Ascending aorta (tissue), 2 donors: ENCODE measurements at regions not wholly inside any gene's neighbourhood (a gene's known extent, or its start where the extent isn't known, plus 50 kb on each side); places are given as distances from the start of the nearest gene placed in this dataset.
A peak's percentile ranks its signal among the peaks of the same experiment; 100 is the strongest.

Source experiments
- DNase-seq, 2 donors: peaks; one replicate each; pipeline ENCODE4 v3.0.0-alpha.2; 2019; ENCODE audit warnings: low spot score in 2 of 2
- H3K27ac ChIP-seq, 2 donors: fragments of 200-600 bp; sonication (generic); one replicate each; pipeline ENCODE4 v1.5.1; 2016 to 2017; ENCODE audit warnings: mild to moderate bottlenecking in 1 of 2
- H3K27me3 ChIP-seq: fragments of 200-600 bp; sonication (generic); one replicate; pipeline ENCODE4 v1.5.1; 2017
- H3K36me3 ChIP-seq, 2 donors: fragments of 200-600 bp; sonication (generic); one replicate each; pipeline ENCODE4 v1.5.1; 2016
- H3K4me1 ChIP-seq, 2 donors: fragments of 200-600 bp; sonication (generic); one replicate each; pipeline ENCODE4 v1.5.1; 2016 to 2017; ENCODE audit warnings: mild to moderate bottlenecking in 1 of 2
- H3K4me3 ChIP-seq, 2 donors: fragments of 200-600 bp; sonication (generic); one replicate each; pipeline ENCODE4 v1.5.1; 2016 to 2017; ENCODE audit warnings: mild to moderate bottlenecking in 1 of 2
- H3K9me3 ChIP-seq, 2 donors: fragments of 200-600 bp; sonication (generic); one replicate each; pipeline ENCODE4 v1.5.1; 2016
- intact Hi-C: fragments of 100-400 bp; cut with DNase I; formaldehyde crosslinking; loops from one replicate; pipeline ENCODE4 v1.15.1; 2023
- TF ChIP-seq, protein P1 (sequence below), 3 experiments: fragments of 200-600 bp in 2 of 3; fragments of 450-650 bp in 1 of 3; sonication (generic) in 2 of 3; IDR thresholded peaks; one replicate each; pipeline ENCODE4 v1.5.1; 2016 to 2019; ENCODE audit warnings: antibody characterized with exemption in 3 of 3, mild to moderate bottlenecking in 1 of 3, moderate library complexity in 1 of 3

DNA sequence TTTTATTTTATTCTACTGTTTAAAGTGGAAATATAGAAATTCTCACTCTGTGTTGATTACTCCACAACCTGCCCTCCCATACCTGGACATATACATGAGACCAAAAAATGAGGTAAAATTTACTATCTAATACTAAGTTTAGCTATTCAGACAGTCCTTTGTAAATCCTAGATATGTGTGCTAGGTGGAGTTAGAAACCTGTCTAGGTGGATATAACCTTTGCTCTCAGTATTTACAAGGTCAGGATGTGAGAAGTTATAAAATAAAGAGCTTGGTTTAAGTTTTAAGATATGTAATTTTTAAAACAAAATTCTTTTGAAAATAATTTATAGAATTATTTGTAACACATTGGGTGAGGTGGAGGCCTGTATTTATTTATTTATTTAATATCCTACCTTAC is 221.5 kb downstream of the PCDH7 start:
- H3K9me3 ChIP-seq: no peaks in the 10 kb centered on the region
- no peak overlapping the region for H3K4me3 ChIP-seq
- intact Hi-C loops: no loop called here
- peaks cover 4 to 19% of the 10 kb centered on the region in 2 donors for H3K4me1 ChIP-seq
- H3K27ac ChIP-seq: no peak overlapping the region
- H3K36me3 ChIP-seq: no peaks in the 10 kb centered on the region
- TF ChIP-seq, protein P1, sequence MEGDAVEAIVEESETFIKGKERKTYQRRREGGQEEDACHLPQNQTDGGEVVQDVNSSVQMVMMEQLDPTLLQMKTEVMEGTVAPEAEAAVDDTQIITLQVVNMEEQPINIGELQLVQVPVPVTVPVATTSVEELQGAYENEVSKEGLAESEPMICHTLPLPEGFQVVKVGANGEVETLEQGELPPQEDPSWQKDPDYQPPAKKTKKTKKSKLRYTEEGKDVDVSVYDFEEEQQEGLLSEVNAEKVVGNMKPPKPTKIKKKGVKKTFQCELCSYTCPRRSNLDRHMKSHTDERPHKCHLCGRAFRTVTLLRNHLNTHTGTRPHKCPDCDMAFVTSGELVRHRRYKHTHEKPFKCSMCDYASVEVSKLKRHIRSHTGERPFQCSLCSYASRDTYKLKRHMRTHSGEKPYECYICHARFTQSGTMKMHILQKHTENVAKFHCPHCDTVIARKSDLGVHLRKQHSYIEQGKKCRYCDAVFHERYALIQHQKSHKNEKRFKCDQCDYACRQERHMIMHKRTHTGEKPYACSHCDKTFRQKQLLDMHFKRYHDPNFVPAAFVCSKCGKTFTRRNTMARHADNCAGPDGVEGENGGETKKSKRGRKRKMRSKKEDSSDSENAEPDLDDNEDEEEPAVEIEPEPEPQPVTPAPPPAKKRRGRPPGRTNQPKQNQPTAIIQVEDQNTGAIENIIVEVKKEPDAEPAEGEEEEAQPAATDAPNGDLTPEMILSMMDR (IDR thresholded peaks at IDR 0.05): no peak
- DNase-seq: no peak
- no peaks in the 10 kb centered on the region for H3K27me3 ChIP-seq

DNA sequence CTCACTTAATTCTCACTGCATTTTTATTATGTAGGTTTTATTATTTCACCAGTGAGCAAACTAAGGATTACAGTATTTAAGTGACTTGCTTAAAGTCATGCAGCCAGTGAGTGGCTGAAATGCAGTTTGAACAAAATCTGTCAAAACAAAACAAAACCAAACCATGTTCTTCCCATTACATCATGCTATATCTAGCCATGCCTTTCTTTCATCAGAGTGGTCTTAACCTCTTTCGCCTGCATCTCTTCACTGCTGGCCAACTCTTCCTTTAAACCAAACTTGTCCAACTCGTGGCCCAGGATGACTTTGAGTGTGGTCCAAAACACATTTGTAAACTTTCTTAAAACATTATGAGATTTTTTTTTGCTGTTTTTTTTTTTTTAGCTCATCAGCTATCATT is 223.2 kb downstream of the PCDH7 start:
- TF ChIP-seq, protein P1 (IDR thresholded peaks at IDR 0.05): no peak
- peaks cover 4 to 19% of the 10 kb centered on the region in 2 donors for H3K4me1 ChIP-seq
- H3K27ac ChIP-seq: peak overlapping the region in 1 of 2 donors; percentile 32
- no peaks in the 10 kb centered on the region for H3K27me3 ChIP-seq
- no peak overlapping the region for H3K4me3 ChIP-seq
- H3K36me3 ChIP-seq: no peaks in the 10 kb centered on the region
- no peak for DNase-seq
- H3K9me3 ChIP-seq: no peaks in the 10 kb centered on the region
- intact Hi-C loops: no loop called here

DNA sequence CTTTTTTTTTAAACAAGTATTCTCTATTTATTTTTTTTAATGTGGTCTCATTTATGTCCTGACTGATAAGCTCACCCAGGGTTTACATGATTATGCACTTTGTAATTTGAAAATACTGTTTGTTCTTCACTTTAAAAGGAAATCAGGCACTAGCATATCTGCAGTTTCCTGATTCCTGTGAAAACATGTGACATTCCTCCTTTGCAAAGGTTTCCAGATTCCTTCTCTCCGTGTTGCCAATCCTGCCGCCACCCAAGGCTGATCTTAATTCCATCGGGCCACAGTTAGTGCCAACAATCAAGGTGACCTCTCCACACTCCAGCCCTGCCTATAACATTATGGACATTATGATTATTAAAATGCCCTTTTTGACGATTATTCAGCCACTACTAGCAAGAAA is 225.4 kb downstream of the PCDH7 start:
- H3K27me3 ChIP-seq: no peaks in the 10 kb centered on the region
- peaks cover 4 to 18% of the 10 kb centered on the region in 2 donors for H3K4me1 ChIP-seq
- H3K27ac ChIP-seq: peak overlapping the region; percentile 25 to 70
- H3K4me3 ChIP-seq: no peak overlapping the region
- TF ChIP-seq, protein P1 (IDR thresholded peaks at IDR 0.05): no peak
- H3K9me3 ChIP-seq: no peaks in the 10 kb centered on the region
- intact Hi-C loops: loop anchor here (5.0 kb wide), 1 partner anchor 223 kb away; the partner anchor contains the start of gene PCDH7
- no peak for DNase-seq
- H3K36me3 ChIP-seq: no peaks in the 10 kb centered on the region

DNA sequence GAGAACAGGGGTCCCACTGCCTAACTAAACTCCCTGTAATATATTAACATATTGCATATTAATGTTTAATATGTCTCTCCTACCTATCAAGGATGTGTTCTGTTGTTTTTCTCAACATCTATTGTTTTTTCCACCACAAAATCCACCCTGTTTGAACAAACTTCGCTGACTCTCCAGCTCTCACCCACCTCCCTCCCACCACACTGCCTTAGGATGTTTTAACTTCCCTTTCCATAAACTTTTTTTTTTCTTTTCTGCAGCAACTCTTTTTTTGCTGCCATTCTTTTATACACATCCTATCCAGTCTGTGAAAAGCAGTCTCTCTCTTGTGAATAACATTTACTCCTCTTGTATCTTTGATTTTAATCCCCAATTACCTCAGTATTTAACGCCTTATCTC is 226.1 kb downstream of the PCDH7 start:
- no peaks in the 10 kb centered on the region for H3K27me3 ChIP-seq
- intact Hi-C loops: loop anchor here (5.0 kb wide), 1 partner anchor 224 kb away; the partner anchor contains the start of gene PCDH7

DNA sequence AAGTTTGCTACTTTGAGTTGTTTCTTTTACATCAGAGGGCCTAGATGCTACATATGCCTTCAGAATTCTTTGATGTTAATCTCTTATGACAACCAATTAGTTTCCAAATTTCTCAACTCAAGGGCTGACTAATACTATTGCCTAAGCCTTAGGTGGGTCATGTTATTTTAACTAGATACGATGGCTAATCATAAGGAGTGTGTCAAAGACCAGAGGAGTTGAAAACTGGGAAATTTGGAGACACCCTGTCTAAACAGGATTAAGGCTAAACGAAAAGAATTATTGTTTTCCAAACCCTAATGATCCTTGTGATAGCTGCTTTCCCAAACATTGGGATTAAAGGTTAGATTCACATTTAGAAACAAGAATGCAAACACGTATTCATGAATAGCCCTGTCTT is 228.5 kb downstream of the PCDH7 start:
- intact Hi-C loops: loop anchor here (5.0 kb wide), 1 partner anchor 226 kb away; the partner anchor contains the start of gene PCDH7
- DNase-seq: no peak
- H3K4me1 ChIP-seq: peaks cover 4 to 13% of the 10 kb centered on the region in 2 donors
- no peak overlapping the region for H3K4me3 ChIP-seq
- no peaks in the 10 kb centered on the region for H3K36me3 ChIP-seq
- no peaks in the 10 kb centered on the region for H3K9me3 ChIP-seq
- peak overlapping the region in 1 of 2 donors; percentile 18 for H3K27ac ChIP-seq
- no peaks in the 10 kb centered on the region for H3K27me3 ChIP-seq
- TF ChIP-seq, protein P1 (IDR thresholded peaks at IDR 0.05): no peak

More for the DNA sequence above, 226.1 kb downstream of the PCDH7 start:
- Histone ChIP-seq H3K4me1 (peaks cover 4 to 18% of the 10 kb centered on the region in 2 donors), H3K9me3 (no peaks in the 10 kb centered on the region), H3K27ac (peak overlapping the region; percentile 25 to 70), H3K36me3 (no peaks in the 10 kb centered on the region), H3K4me3 (no peak overlapping the region)
- TF ChIP-seq, protein P1 (IDR thresholded peaks at IDR 0.05): no peak
- no peak for DNase-seq

DNA sequence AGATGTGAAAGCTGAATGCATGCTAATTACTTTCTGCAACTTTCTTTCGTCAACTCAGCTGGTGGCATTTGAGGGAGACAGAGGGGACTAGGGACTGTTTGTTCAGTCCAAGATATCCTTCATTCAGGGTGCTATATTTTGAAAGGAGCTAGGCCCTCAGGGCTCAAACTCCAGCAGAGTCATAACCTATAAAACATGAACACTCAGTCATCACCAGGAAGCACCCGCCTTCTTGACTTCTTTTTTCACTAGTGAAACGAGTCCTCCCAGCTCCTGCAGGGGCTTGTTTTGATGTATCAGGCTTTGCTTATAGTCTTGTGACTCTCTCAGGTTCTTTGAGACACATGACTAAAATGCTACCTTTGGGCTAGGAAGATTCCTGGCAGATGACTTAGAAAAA is 230.6 kb downstream of the PCDH7 start:
- H3K27ac ChIP-seq: no peak overlapping the region
- intact Hi-C loops: no loop called here
- DNase-seq: no peak
- peaks cover 3 to 9% of the 10 kb centered on the region in 2 donors for H3K4me1 ChIP-seq
- TF ChIP-seq, protein P1 (IDR thresholded peaks at IDR 0.05): no peak
- H3K27me3 ChIP-seq: no peaks in the 10 kb centered on the region
- no peaks in the 10 kb centered on the region for H3K9me3 ChIP-seq
- H3K4me3 ChIP-seq: no peak overlapping the region
- no peaks in the 10 kb centered on the region for H3K36me3 ChIP-seq
